Activated CD4-positive, alpha-beta T cell treated with anti-CD3 and anti-CD28 coated beads for 36 hours (primary cell): ENCODE measurements at regions not wholly inside any gene's neighbourhood (a gene's known extent, or its start where the extent isn't known, plus 50 kb on each side); places are given as distances from the start of the nearest gene placed in this dataset.
A peak's percentile ranks its signal among the peaks of the same experiment; 100 is the strongest.
"Not testable (repeated sequence)": the region's sequence is repeated elsewhere in the genome, so short reads cannot be mapped to it uniquely, and the experiment has no call there.

Experiments
- ATAC-seq: fragments of 200-7000 bp; cut with Tn5 transposase; one replicate; pipeline ENCODE4 v1.10.0; 2021; ENCODE audit warnings: mild to moderate bottlenecking, moderate library complexity
- CTCF ChIA-PET: fragments of 350-600 bp; sonication (Branson Sonifier 250); formaldehyde crosslinking; loops from one replicate; lab custom pipeline; 2021; ENCODE audit warnings: antibody characterized with exemption; lab: Charles Lee
- POLR2A ChIA-PET: fragments of 350-600 bp; sonication (Branson Sonifier 250); formaldehyde crosslinking; loops from one replicate; lab custom pipeline; 2021; ENCODE audit warnings: antibody characterized with exemption, inconsistent platforms; lab: Charles Lee
- DNase-seq: peaks from one replicate; pipeline ENCODE4 v3.0.0-alpha.2; 2020
- H3K27ac Mint-ChIP-seq: one replicate; pipeline ENCODE4 v1.8.0; 2021; ENCODE audit warnings: mixed read lengths
- H3K27me3 Mint-ChIP-seq: one replicate; pipeline ENCODE4 v1.8.0; 2021; ENCODE audit warnings: mixed read lengths
- H3K36me3 Mint-ChIP-seq: one replicate; pipeline ENCODE4 v1.8.0; 2021; ENCODE audit warnings: low read depth, mixed read lengths
- H3K4me1 Mint-ChIP-seq: one replicate; pipeline ENCODE4 v1.8.0; 2021; ENCODE audit warnings: mixed read lengths
- H3K4me3 Mint-ChIP-seq: one replicate; pipeline ENCODE4 v1.8.0; 2021; ENCODE audit warnings: mild to moderate bottlenecking, moderate library complexity, mixed read lengths
- H3K9me3 Mint-ChIP-seq: one replicate; pipeline ENCODE4 v1.8.0; 2021; ENCODE audit warnings: low read depth, mixed read lengths
- intact Hi-C, 2 experiments: fragments of 100-400 bp; cut with DNase I in 1 of 2; cut with micrococcal nuclease in 1 of 2; formaldehyde crosslinking; loops; one replicate each; pipeline versions ENCODE4 v1.14.2 to v1.15.1; 2022 to 2024; cut with DNase I, micrococcal nuclease

DNA sequence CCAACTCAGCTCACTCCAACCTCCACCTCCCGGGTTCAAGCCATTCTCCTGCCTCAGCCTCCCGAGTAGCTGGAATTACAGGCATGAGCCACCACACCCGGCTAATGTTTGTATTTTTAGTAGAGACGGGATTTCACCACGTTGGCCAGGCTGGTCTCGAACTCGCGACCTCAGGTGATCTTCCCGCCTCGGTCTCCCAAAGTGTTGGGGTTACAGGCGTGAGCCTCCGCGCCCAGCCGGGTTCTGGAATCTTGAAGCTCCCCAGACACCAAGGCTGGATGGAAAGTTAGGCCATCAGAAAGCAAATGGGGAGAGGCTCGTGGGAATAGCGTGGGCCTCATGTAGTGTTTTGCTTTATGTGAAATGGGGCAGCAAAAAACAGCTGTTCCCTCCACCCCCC is 81.0 kb upstream of the PPP2R3B start:
- H3K4me1 Mint-ChIP-seq, intact Hi-C loops, H3K4me3 Mint-ChIP-seq, H3K9me3 Mint-ChIP-seq, DNase-seq, H3K27me3 Mint-ChIP-seq, H3K27ac Mint-ChIP-seq, CTCF ChIA-PET, H3K36me3 Mint-ChIP-seq, POLR2A ChIA-PET, ATAC-seq: not testable (repeated sequence)

DNA sequence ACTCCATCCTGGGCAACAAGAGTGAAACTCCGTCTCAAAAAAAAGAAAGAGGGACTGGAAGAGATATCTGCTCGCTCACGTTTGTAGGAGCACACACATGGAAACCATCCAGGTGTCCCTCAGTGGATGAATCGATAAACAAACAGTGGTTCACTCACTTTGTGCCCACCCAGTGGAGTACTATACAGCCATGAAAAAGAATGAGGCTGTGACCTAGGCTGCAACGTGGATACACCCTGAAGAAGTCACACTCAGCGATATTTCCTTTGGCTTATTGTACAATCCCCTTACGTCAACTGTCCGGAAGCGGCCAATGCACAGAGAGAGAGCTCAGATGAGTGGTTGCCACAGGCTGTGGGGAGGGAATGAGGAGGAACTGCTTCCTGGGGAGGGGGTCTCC is 82.3 kb upstream of the PPP2R3B start:
- no peaks in the 10 kb centered on the region for H3K36me3 Mint-ChIP-seq
- no peaks in the 10 kb centered on the region for H3K27me3 Mint-ChIP-seq
- H3K4me3 Mint-ChIP-seq: no peak overlapping the region
- ATAC-seq (no peak), DNase-seq (no peak)
- no peak overlapping the region for H3K27ac Mint-ChIP-seq
- POLR2A ChIA-PET: no interaction called here
- no peaks in the 10 kb centered on the region for H3K4me1 Mint-ChIP-seq
- peaks cover 4% of the 10 kb centered on the region for H3K9me3 Mint-ChIP-seq
- CTCF ChIA-PET: no interaction called here
- intact Hi-C loops: no loop called here

- ChIA-PET POLR2A (no interaction called here), CTCF (no interaction called here)
- Mint-ChIP-seq H3K27me3 (no peaks in the 10 kb centered on the region), H3K36me3 (no peaks in the 10 kb centered on the region), H3K9me3 (peaks cover 4% of the 10 kb centered on the region), H3K27ac (no peak overlapping the region), H3K4me3 (no peak overlapping the region), H3K4me1 (no peaks in the 10 kb centered on the region)
- DNase-seq (no peak), ATAC-seq (no peak)
- intact Hi-C loops: loop anchor here in 1 of 2 experiments (10.0 kb wide), 1 partner anchor 64 kb away; no protein-coding TSS in a partner anchor
Observed at GRCh38 chrX:470686-471085, 84.0 kb upstream of the PPP2R3B start.

DNA sequence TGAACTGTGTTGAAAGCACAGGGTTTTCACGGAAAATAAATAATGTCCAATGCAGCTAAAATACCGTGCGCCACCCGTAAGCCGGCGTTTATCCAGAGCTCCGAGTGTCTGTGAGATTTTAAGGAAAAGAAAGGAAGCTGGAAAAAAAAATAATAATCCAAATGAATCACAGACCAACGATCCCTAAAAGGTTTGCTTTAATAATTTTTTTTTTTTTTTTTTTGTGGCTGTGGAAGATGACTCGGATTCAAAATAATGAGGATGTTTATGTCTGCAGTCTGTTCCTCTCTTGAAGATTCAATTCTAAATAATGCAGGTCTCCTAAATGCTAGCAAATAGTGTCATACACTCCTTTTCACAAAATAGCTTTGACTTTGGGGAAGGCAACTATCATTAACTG is 84.6 kb upstream of the PPP2R3B start:
- no peaks in the 10 kb centered on the region for H3K36me3 Mint-ChIP-seq
- DNase-seq: no peak
- POLR2A ChIA-PET: no interaction called here
- H3K27me3 Mint-ChIP-seq: no peaks in the 10 kb centered on the region
- H3K4me3 Mint-ChIP-seq: no peak overlapping the region
- H3K27ac Mint-ChIP-seq: no peak overlapping the region
- no peaks in the 10 kb centered on the region for H3K4me1 Mint-ChIP-seq
- intact Hi-C loops: loop anchor here in 1 of 2 experiments (10.0 kb wide), 1 partner anchor 64 kb away; no protein-coding TSS in a partner anchor
- ATAC-seq: no peak
- peaks cover 4% of the 10 kb centered on the region for H3K9me3 Mint-ChIP-seq
- CTCF ChIA-PET: no interaction called here

DNA sequence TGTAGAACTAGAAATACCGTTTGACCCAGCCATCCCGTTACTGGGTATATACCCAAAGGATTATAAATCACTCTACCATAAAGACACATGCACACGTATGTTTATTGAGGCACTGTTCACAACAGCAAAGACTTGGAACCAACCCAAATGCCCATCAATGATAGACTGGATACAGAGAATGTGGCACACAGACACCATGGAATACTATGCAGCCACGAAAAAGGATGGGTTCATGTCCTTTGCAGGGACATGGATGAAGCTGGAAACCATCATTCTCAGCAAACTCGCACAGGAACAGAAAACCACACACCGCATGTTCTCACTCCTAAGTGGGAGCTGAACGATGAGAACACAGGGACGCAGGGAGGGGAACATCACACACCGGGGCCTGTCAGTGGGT is 85.6 kb upstream of the PPP2R3B start:
- H3K36me3 Mint-ChIP-seq, H3K27me3 Mint-ChIP-seq, H3K4me1 Mint-ChIP-seq, H3K9me3 Mint-ChIP-seq, CTCF ChIA-PET, H3K4me3 Mint-ChIP-seq, DNase-seq, POLR2A ChIA-PET, ATAC-seq, H3K27ac Mint-ChIP-seq: not testable (repeated sequence)
- intact Hi-C loops: loop anchor here in 1 of 2 experiments (10.0 kb wide), 1 partner anchor 63 kb away; no protein-coding TSS in a partner anchor

- Mint-ChIP-seq H3K4me1 (no peaks in the 10 kb centered on the region), H3K27me3 (no peaks in the 10 kb centered on the region), H3K4me3 (no peak overlapping the region), H3K36me3 (no peaks in the 10 kb centered on the region), H3K9me3 (peaks cover 4% of the 10 kb centered on the region), H3K27ac (no peak overlapping the region)
- intact Hi-C loops: loop anchor here in 1 of 2 experiments (10.0 kb wide), 1 partner anchor 59 kb away; no protein-coding TSS in a partner anchor
- no peak for ATAC-seq
- POLR2A ChIA-PET: no interaction called here
- DNase-seq: no peak
- CTCF ChIA-PET: no interaction called here
Observed at GRCh38 chrX:475926-476723, 89.4 kb upstream of the PPP2R3B start.

DNA sequence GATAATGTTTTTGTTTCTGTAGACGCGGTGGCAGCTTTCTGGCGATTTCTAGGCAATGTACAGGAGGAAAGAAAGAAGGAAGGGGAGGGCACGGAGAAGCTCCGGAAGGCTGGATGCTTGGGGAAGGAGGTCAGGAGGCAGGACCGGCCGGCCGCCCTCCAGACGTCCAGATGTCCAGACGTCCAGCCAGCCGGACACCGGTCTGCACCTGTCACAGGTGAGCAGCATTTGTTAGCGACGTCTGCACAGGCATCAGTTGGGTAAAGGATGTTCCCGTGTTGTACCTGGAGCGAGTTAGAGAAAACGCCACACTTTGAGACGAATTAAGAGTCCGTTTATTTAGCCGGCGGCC is 90.0 kb upstream of the PPP2R3B start:
- intact Hi-C loops: loop anchor here in 1 of 2 experiments (10.0 kb wide), 1 partner anchor 58 kb away; no protein-coding TSS in a partner anchor
- H3K36me3 Mint-ChIP-seq: no peaks in the 10 kb centered on the region
- H3K27me3 Mint-ChIP-seq: no peaks in the 10 kb centered on the region
- H3K4me1 Mint-ChIP-seq: no peaks in the 10 kb centered on the region
- no peak for DNase-seq
- H3K9me3 Mint-ChIP-seq: peaks cover 4% of the 10 kb centered on the region
- no peak overlapping the region for H3K27ac Mint-ChIP-seq
- no peak overlapping the region for H3K4me3 Mint-ChIP-seq
- CTCF ChIA-PET: no interaction called here
- no peak for ATAC-seq
- POLR2A ChIA-PET: no interaction called here

GRCh38 chrX:477441-478012 is 90.8 kb upstream of the PPP2R3B start:
- Mint-ChIP-seq H3K9me3 (peaks cover 4% of the 10 kb centered on the region), H3K36me3 (no peaks in the 10 kb centered on the region), H3K27me3 (no peaks in the 10 kb centered on the region), H3K4me1 (no peaks in the 10 kb centered on the region), H3K27ac (no peak overlapping the region), H3K4me3 (no peak overlapping the region)
- DNase-seq: no peak
- CTCF ChIA-PET: no interaction called here
- ATAC-seq: no peak
- POLR2A ChIA-PET: no interaction called here
- intact Hi-C loops: loop anchor here in 1 of 2 experiments (10.0 kb wide), 1 partner anchor 57 kb away; no protein-coding TSS in a partner anchor

DNA sequence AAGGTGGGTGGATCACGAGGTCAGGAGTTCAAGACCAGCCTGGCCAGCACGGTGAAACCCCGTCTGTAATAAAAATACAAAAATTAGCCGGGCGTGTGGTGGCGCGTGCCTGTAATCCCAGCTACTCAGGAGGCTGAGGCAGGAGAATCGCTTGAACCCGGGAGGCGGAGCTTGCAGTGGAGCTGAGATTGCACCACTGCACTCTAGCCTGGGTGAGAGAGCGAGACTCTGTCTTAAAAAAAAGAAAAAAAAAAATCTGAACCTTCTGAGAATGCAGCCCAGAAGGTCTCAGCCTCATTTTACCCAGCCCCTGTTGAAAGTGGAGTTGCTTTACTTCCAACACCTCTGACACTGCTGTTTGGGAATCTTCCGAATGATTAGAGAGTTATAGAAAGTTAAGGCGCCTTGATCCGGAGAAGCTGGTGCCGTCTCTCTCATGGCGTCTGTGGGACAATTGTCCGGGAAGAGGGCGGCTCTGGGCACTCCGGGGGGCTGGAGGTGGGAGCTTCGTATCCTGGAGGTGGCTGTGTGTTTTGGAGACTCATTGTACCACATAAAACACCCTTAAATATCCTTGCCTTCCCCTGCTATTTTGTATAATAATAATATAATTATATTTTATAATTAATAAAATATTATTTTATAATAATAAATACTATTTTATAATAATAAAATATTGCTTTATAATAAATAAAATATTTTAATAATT is 92.7 kb upstream of the PPP2R3B start:
- ATAC-seq: peak; percentile 68
- no peaks in the 10 kb centered on the region for H3K36me3 Mint-ChIP-seq
- H3K9me3 Mint-ChIP-seq: no peaks in the 10 kb centered on the region
- ChIA-PET CTCF (no interaction called here), POLR2A (no interaction called here)
- DNase-seq: peak; percentile 39
- no peaks in the 10 kb centered on the region for H3K4me1 Mint-ChIP-seq
- H3K4me3 Mint-ChIP-seq: no peak overlapping the region
- intact Hi-C loops: loop anchor here in 1 of 2 experiments (10.0 kb wide), 1 partner anchor 55 kb away; no protein-coding TSS in a partner anchor
- no peaks in the 10 kb centered on the region for H3K27me3 Mint-ChIP-seq
- H3K27ac Mint-ChIP-seq: no peak overlapping the region

DNA sequence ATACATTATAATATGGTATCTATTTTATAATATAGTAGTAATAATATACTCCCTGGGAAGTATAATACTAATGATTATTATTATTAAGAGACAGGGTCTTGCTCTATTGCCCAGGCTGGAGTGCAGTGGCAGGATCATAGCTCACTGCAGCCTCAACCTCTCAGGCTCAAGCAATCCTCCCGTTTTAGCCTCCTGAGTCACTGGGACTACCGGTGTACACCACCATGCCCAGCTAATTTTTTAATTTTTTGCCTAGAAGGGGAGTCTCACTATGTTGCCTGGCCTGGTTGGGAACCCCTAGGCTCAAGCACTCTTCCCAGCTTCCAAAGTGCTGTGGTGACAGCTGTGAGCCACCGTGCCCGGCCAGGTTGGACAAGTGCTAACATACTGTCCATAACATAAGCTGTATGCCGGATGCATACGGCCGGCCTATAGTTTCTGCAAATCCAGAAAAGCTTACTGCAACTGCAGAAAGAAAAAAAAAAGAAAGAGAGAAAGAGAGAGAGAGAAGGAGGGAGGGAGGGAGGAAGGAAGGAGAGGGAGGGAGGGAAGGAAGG is 94.2 kb upstream of the PPP2R3B start:
- ChIA-PET CTCF (no interaction called here), POLR2A (no interaction called here)
- Mint-ChIP-seq H3K27ac (no peak overlapping the region), H3K4me3 (no peak overlapping the region), H3K27me3 (no peaks in the 10 kb centered on the region), H3K4me1 (no peaks in the 10 kb centered on the region), H3K9me3 (no peaks in the 10 kb centered on the region), H3K36me3 (no peaks in the 10 kb centered on the region)
- DNase-seq: peak; percentile 28
- ATAC-seq: peak; percentile 36
- intact Hi-C loops: no loop called here

GRCh38 chrX:482192-482701 is 95.5 kb upstream of the PPP2R3B start:
- Mint-ChIP-seq H3K27me3 (no peaks in the 10 kb centered on the region), H3K36me3 (no peaks in the 10 kb centered on the region), H3K4me3 (no peak overlapping the region), H3K4me1 (no peaks in the 10 kb centered on the region), H3K9me3 (no peaks in the 10 kb centered on the region), H3K27ac (no peak overlapping the region)
- CTCF ChIA-PET: no interaction called here
- ATAC-seq: no peak
- DNase-seq: peak; percentile 27
- intact Hi-C loops: no loop called here
- POLR2A ChIA-PET: no interaction called here
